ENCODE measurements at regions not wholly inside any gene's neighbourhood (a gene's known extent, or its start where the extent isn't known, plus 50 kb on each side); places are given as distances from the start of the nearest gene placed in this dataset.

GRCh38 chr4:60452266-60452665 is 747.9 kb upstream of the ADGRL3 start (continued):
- TF ChIP-seq ZNF219 (CRISPR knock-in tag; IDR thresholded peaks at IDR 0.05; ENCODE audit: borderline replicate concordance) (no peak), RELA (CRISPR knock-in tag; IDR thresholded peaks at IDR 0.05; ENCODE audit: borderline replicate concordance) (no peak), ZNF317 (CRISPR knock-in tag; IDR thresholded peaks at IDR 0.05; ENCODE audit: borderline replicate concordance, low read depth) (no peak), CTCF (IDR thresholded peaks at IDR 0.05) (no peak)

GRCh38 chr4:60455380-60455779 is 744.7 kb upstream of the ADGRL3 start:
- no peaks in the 10 kb centered on the region for H3K27me3 Mint-ChIP-seq (ENCODE audit: low read depth)
- no peaks in the 10 kb centered on the region for H3K4me1 Mint-ChIP-seq
- POLR2A ChIA-PET, result no interaction called here

More at GRCh38 chr4:60455380-60455779, 744.7 kb upstream of the ADGRL3 start:
- CTCF ChIA-PET, result no interaction called here
- TF ChIP-seq JAZF1 (CRISPR knock-in tag; IDR thresholded peaks at IDR 0.05) (no peak), SMAD4 (CRISPR knock-in tag; IDR thresholded peaks at IDR 0.05) (no peak), CDX4 (CRISPR knock-in tag; IDR thresholded peaks at IDR 0.05; ENCODE audit: borderline replicate concordance) (no peak), ZNF671 (CRISPR knock-in tag; IDR thresholded peaks at IDR 0.05) (no peak), CREM (CRISPR knock-in tag; IDR thresholded peaks at IDR 0.05) (no peak), IRF1 (CRISPR knock-in tag; IDR thresholded peaks at IDR 0.05) (no peak), CBFB (CRISPR knock-in tag; IDR thresholded peaks at IDR 0.05; ENCODE audit: low read depth) (no peak), ATF2 (CRISPR knock-in tag; IDR thresholded peaks at IDR 0.05; ENCODE audit: borderline replicate concordance, low read depth) (no peak), PREB (CRISPR knock-in tag; IDR thresholded peaks at IDR 0.05; ENCODE audit: borderline replicate concordance) (no peak), TP53 (CRISPR knock-in tag; IDR thresholded peaks at IDR 0.05) (no peak), HMGXB4 (CRISPR knock-in tag; IDR thresholded peaks at IDR 0.05) (no peak), SOX15 (CRISPR knock-in tag; IDR thresholded peaks at IDR 0.05) (no peak), ZNF232 (CRISPR knock-in tag; IDR thresholded peaks at IDR 0.05) (no peak), USF2 (CRISPR knock-in tag; IDR thresholded peaks at IDR 0.05) (no peak), USF1 (CRISPR knock-in tag; IDR thresholded peaks at IDR 0.05) (no peak), OVOL2 (CRISPR knock-in tag; IDR thresholded peaks at IDR 0.05; ENCODE audit: borderline replicate concordance) (no peak), GRHL2 (CRISPR knock-in tag; IDR thresholded peaks at IDR 0.05; ENCODE audit: insufficient replicate concordance, severe bottlenecking) (no peak)
- Mint-ChIP-seq H3K27ac (no peak overlapping the region), H3K9me3 (no peaks in the 10 kb centered on the region), H3K4me3 (no peak overlapping the region), H3K36me3 (no peaks in the 10 kb centered on the region)
- DNase-seq (ENCODE audit: low spot score) (no peak), ATAC-seq (no peak)

Measured in WTC11 (cell line).